GM18858 (cell line): ENCODE measurements at regions not wholly inside any gene's neighbourhood (a gene's known extent, or its start where the extent isn't known, plus 50 kb on each side); places are given as distances from the start of the nearest gene placed in this dataset.

Experiments used
- ATAC-seq: cut with Tn5 transposase; IDR thresholded peaks from one replicate; pipeline ENCODE4 v1.9.1; 2021; ENCODE audit not compliant: unreplicated experiment

DNA sequence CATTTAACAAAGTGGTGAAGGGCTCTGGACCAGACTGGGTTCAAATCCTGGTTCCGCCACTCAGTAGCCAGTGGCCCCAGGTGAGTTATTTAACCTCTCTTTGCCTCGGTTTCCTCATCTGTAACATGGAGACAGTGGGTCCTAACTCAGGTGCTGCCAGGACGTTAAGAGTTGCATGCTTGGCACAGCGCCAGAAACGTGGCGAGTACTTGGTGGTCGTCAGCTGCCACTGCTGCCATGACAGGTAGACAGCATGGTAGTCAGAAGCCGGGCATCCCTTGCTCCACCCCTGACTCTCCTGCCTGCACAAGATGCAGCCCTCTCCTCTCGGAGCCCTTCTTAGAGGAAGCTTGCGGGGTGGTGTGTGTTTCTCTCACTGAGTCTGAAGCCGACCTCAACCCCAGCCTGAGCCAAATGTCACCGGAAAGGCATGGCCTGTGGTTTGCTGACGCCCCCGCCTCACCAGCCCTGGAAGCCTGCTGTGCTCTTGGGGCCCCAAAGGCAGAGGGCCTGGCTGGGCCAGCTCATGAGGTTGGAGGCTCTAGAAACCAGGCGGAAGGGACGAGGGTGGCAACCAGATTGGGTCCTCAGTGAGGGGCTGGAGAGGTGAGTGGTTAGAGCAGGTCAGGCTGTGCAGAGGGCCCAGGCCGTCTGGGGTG lies 160.8 kb upstream of the TLE3 start:
- no peak for ATAC-seq

DNA sequence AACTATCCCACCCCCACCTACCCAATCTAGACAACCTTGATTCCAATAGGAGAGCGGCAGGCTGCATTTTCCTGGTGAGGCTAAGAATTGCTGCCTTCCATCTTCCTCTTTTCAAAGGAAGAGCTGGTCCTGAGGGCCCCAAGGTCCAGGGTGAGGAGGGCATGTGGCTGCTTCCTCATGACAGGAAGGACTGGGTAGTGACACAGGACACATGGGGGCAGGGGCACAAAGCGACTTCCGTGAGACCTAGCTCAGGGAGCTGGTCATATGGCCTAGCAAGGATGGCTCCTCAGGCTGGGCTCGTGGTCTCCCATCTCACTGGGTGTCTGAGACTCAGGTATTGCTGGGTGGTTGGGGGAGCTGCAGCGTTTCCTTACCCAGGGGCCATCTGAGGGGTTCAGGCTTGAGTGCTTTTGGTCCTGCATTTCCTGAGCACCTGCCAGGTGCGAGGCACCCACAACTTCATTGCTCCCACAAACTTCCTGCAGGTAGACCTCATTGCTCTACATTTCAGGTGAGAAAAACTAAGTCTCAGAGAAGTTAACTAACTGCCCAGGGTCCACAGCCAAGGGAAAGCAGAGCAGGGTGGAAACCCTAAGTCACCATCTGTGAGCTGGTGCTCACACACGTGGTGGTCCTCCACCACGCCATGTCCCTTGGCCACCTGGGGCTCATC lies 160.0 kb upstream of the TLE3 start:
- ATAC-seq: no peak

DNA sequence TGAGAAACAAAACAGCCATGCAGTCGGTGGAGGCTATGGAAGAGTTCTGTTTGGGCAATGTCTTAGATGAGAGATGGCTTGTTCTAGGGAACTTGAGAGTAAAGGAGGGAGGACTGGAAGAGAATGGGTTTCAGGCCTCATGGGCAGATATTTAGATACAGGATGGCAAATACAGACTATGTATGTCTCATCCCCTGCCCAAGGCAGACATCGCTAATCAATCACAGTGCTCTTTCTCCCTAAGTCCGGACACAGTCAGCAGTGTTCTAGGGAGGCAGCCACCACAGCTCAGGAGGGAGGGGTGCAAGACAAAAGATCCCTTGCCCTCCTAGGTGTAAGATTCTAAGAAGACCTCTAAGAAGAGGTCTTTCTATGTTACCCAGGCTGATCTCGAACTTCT lies 159.3 kb upstream of the TLE3 start:
- ATAC-seq: no peak

DNA sequence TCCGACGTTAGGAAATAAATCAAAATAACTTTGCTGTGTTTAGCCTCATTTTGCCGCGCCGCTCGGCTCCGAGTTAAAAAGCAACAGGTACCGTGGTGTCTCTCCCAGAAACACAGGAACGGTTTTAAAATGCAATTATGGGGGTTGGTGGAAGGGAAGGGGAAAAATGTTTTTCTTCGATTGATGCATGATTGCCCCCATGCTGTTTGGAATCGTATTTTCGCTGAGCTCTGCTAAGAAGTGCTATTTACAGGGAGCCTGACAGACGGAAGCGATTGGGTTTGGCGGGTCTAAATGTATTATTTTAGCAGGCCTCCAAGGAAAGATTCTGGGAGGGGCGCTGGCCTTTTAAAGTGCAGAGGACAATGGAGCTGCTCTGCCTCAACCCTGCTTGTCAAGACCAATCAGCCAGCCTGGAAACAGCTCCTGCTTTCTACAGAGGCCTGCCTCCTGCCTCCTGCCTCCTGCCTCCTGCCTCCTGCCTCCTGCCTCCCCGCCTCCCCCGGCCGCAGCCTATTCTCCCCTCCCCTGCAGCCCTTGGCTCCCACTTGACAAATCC lies 156.7 kb upstream of the TLE3 start:
- no peak for ATAC-seq

DNA sequence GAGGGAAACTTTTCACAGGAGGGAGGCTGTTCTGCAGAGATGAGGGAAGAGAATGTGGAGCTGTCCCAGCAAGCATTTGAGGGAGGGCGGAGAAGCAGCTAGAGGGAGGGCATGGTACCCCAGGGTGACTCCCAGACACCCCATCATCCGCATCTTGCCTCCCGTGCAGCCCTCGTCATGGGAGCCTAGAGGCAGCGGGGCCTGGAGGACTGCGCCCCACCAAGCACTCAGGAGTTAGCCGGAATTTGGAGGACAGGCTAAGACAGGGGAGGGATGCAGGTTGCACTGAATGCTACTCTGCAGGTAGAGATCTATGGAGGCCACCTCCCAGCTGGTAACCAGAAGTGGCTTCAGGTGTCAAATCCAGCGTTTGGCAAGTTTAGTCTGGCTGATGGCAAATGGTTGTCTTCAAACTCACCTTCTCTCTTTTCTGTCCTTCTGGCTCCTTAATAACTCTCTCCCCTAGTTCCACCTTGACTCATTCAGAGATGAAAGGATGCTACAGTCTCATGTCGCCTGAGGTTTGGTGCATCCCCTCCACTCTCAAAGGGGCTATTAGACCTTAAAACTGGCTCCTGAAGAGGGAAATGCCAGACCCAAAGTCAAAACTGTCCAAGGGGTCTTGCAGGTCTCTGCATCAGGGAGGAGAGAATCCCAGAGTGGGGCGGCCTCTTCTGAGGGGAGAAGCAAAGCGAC lies 155.9 kb upstream of the TLE3 start:
- ATAC-seq: no peak

DNA sequence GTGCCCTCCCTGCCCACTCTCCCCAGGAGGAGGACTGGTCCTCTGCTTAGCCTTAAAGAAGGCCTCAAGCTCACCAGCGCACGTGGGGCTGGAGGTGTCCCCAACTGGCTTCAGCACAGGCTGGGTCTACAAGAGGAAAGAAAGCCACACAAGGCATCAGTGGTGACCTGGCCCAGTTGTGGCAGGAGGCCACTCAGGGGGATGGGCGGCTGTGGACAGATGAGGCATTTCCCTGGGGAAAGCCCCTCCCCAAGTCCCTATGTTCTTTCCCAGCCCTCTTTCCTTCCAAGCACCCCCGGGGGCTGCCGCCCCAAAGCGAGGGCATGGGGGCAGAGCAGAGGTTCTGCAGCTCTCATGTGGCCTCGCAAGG lies 155.2 kb upstream of the TLE3 start:
- ATAC-seq: no peak

DNA sequence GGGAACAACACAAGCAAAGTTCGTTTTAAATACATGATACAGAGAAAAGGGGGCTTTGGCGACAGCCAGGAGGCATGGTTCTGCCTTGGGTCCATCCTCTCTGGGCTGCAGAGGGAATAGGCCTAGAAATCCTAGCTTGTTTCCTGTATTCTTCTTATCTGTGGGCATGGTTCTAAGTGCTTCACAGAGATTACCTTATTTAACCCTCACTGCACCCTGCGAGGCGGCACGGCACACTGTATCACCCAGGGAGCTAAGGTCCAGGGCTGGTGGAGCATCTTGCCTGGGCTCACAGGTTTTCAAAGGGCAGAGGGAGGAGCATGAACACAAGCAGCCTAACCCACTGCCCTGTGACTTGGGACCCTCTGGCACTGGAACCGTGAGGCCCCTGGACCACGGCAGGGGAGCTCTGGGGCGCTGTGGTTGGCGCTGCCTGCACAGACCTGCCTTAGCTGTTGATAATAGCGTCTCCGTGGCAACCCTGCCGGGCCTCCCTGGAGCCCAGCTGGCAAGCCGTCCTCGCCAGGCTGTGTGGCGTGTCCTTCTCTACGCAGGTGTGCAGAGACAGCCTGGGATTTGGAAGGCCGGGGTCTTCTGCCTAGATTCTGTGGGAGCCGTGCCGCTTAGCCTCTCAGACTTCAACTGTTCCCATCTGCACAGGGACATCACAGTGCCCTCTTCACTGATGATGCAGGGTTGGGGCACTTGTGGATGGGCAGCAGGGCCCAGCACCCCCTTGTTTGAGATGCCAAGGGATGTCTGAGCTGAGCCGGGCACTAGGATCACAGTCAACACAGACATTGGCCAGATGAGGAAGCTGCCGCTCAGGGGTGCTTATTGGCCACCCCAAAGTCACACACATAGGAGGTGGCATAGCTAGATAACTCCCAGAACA lies 154.6 kb upstream of the TLE3 start:
- no peak for ATAC-seq

DNA sequence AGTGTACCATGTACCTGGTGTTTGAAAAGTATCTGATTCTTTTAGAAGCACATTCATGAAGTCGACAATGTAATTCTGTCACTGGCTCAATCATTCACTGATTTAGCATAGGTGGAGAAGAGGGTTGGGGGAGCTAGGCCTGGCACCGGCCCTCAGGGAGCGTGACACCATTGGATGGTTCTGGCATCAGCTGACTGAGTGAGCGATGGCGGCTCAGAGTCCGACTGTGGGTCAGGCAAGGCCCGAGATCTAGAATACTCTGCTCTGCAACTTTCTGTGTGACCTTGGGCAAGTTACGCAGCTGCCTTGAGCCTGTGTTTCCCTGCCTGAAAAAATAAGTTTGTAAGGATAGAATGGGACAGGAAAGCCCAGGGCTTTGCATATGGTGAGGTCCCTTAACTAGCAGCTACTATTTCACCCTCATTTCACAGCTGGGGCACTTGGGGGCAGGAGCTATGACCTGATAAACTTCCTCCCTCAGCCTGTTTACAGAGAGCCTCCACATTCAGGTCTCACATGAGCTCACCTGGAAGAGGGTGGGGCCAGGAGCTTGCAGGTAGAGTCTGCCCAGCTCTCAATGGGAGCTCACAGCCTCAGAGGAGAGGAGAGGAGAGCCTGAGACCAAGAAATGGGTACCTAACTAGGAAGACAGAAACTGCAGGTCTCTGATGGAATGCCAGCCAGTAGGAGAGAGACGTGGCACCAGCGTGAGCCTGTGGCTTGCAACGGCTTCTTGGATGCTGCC lies 153.7 kb upstream of the TLE3 start:
- no peak for ATAC-seq

DNA sequence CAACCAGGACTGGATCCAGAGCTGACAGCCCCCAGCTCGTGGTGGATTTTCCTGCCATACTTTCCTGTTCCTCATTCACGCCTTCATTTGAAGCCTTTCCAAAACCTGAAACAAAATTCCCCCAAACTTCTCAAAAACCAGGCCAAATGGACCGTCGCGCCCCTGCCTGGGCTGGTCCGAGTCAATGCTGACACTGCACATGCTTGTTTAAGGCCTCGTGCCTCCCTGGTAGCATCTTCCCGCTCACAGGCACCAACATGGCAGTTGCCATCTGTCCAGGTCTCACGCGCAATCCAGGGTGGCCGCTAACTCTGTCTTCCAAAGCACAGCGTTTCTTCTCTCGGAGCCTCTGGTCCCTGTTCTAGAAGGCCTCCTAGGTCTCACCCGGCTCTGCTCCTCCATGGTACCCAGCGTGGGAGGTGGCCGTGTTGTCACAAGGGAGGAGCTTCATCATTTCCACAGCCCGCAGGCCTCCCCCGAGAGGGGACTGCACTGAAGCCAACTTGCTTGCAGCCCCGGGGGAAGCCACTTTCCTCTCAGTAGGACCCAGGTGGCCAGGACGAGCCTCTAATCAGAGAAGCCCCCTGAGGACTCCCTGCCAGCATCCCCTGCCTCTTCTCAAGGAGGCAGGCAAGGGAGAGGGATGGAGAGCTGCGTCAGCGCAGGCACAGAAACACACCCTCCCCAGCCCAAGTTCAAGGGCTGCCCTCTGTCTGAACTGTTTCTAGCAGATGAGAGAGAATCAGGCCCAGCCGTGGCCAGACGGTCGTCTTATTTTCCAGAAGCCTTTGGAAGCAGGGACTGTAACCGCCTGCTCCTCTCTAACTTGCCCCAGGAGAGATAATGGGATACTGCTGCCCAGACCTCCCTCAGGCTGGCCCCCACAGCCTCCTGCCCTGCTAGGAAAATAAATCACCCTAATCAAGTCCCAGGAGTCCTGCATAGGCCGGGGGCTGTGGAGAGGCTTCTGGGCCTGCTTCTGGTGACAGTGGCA lies 152.8 kb upstream of the TLE3 start:
- no peak for ATAC-seq

DNA sequence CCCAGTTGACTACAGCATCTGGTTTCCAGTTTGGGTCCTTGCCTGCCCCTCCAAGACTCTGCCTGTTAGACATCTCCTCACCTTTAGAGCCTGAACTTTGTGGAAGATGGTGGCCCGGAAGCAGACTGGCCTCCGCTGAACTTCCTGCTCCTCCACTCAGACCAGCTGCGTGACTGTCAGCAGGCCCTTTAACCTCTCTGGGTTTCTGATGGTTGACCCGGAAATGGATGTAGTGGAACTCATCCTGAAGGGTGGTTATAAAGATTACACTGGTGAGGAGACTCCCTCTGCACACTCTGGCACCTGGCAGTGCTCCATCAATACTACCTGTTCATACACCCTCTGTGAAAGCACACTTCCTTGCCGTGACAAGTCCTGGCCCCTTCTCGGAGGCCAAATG lies 151.9 kb upstream of the TLE3 start:
- no peak for ATAC-seq

DNA sequence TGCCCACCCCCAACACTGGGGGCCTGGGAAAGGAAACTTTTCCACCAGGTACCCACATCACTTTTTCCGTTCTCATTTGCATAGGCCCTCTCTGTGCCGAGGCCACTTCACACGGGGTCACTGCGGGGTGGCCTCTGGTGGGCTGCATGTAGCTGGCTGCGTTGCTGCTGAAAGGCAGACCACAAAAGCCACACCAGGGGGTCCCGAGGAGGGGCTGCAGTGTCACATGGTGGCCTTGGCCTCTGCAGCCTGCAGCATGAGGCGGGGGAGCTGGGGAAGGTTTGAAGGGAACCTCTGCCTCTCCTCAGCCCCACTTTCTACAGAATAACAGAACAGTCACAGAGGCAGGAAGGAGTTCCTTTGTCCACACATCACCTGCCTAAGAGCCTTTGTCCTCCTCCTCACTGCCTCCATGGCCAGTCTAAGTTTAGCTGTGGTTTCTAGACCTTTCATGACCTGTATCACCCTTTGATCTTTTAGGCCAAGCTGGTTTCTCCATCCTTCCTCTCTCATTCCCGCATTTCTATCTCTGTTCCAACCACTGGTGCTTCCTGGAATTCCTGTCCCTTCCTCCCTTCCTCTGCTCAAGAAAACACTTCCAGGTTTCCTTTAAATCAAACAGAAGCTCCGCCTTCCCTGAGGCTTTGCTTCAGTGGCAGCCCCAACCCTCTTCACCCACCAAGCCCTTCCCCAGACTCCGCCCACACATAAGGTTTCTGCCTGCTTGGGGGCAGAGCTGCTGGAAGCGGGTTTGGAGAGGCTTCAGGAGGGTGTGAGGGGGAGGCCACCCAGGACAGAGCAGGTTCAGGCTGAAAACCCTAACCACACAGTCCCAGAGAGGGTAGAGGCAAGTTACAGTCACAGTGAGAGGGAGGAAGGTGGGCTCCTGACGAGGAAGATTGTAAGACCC lies 150.7 kb upstream of the TLE3 start:
- no peak for ATAC-seq

DNA sequence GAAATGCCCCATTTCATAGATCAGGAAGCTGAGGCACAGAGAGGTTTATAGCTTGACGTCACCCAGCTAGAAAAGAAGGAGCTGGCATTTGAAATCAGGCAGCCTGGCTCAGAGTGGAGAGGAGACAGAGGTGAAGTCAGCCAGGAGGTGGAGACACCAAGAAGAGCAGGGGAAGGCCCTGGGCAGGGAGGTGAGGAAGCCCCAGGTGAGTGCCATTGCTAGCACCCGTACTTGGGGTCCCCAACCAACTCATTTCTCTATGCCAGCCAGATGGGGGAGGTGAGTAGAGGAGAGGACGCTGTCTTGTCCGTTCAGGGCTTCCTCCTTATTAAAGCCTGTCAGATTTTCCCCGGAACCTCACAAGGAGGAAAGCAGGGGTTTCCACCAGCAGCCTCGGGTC lies 149.6 kb upstream of the TLE3 start:
- no peak for ATAC-seq

DNA sequence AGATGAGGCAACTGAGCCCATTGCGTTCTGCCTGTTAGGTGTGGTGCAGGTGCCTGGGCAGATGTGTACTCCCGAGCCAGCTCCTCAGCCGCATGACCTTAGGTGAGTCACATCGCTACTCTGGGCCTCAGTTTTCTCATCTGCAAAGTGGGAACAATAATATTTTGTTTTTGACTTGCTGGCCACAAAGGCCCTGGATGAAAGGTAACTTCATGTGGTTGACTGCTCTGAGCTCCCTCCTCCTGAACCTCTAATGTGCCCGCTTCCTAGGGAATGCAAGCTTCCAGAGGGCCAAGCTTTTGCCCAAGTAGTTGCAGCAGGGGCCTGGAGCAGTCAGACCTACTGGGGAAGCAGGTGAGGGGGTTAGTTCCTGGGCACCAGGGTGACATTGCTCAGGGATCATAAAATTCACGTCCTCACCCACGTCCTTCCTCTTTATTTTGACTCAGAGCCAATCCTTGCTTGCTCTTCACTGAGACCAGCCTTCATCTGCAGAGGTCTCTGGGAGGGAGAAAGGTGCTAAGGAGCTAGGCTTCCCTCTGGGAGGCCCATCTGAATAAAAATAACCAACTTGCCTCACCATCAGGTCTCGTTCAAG lies 149.0 kb upstream of the TLE3 start:
- ATAC-seq: no peak

DNA sequence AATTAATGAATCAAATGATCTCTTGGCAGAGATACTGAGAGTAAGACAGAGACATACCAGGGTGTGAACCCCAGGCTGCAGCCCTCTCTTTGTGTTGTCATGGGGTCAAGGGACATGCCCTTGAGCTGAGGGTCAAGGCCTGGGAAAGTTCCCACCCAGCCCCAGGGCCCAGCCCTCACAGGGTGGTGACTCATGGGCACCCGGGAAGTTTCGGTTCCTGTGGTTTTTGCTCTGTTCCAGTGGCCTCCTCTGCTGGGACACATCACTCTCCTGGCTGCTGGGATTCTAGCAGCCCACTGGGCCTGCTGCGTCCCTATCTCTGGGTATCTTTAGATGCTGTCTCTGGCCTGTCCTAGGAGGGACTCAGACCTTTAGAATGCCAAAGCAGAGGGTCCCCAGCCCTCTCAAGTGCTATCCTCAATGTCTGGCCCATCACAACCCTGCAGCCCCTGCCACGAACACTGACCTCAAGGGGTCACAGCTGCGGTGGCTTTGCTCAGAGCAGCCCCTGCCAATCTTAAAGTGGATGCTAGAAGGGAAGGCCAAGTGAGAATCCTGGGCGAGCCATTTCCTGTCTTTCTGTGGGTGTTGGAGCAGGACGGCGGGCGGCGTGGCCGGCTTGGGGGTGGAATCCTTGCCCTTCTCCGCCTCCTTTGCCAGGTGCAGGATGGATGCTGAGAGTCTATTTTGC lies 148.4 kb upstream of the TLE3 start:
- ATAC-seq: no peak

DNA sequence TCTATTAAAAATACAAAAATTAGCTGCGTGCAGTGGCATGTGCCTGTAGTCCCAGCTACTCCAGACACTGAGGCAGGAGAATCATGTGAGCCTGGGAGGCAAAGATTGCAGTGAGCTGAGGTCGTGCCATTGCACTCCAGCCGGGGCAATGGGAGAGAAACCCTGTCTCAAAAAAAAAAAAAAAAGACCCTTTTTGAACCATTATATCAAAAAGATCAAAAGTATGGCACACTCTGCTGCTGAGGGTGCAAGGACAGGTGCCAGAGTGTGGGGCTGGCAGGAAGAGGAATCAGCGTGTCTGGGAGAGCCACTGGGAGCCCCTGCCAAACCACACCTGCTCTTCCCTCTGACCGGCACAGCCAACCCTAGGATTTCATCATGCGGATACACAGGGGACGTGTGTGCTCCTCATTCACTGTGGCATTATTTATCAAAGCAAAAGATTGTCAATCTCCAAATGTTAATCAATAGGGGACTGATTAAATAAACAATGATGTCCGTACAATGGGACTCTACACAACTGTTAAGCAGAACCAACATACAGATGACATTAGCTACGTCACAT lies 147.3 kb upstream of the TLE3 start:
- no peak for ATAC-seq

DNA sequence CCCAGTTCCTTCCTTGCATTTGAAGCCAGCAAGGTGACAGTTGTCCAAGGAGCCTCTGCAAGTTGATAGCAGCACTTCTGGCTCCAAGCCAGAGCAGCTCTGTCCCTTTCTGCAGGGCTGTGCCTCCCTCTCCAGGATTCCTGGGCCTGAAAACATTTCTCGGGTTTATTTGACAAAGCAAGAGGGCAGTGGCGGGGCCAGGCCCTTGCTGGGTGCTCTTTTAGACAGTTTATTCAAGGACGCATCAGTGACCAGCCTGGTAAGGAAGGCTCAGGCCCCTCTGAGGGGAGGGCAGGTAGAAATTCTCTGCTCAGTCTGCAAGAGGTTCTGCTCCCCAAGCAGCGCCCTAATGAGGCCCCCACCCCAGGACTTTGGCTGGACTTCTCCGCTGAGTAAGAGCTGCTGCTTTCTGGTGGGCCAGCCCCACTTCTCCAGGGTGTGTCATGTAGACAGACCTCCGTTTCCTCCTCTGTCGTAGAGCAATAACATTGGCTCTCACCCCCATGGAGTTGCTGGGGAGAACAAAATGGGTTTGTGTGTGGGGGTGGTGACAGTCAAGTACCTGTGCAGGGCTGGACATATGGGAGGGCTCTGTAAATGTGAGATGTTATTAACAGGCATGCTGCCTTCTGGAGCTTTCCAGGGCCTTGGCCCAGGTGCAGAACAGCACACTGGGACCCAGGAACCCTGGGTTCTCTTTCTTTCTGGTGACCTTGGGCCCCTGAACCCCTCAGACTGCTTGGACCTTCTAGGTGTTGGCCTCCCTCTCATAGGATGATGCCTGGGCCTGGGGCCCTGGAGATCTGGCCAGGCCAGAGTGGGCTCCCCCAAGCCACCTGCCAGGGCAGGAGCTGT lies 146.2 kb upstream of the TLE3 start:
- no peak for ATAC-seq
